ENCODE measurements at regions not wholly inside any gene's neighbourhood (a gene's known extent, or its start where the extent isn't known, plus 50 kb on each side); places are given as distances from the start of the nearest gene placed in this dataset.

- no peaks in the 10 kb centered on the region for H3K36me3 ChIP-seq (replicated peaks; ENCODE audit: low read depth, low read length)
Observed at GRCh38 chrX:2589186-2590020, 88.6 kb upstream of the DHRSX start.

GRCh38 chrX:2588049-2588448, 87.3 kb upstream of the DHRSX start:
- H3K9ac ChIP-seq (ENCODE audit: low read length), result no peak overlapping the region
- peaks cover 8% of the 10 kb centered on the region for H3K4me1 ChIP-seq (ENCODE audit: low read length)
- H2AFZ ChIP-seq (ENCODE audit: low read depth, low read length), result no peak overlapping the region
- no peak for TF ChIP-seq CTCF (IDR thresholded peaks at IDR 0.05; ENCODE audit: low read depth, low read length)
- no peak for TF ChIP-seq EZH2phosphoT487 (IDR thresholded peaks at IDR 0.05; ENCODE audit: low read depth)
- no peaks in the 10 kb centered on the region for H3K79me2 ChIP-seq (ENCODE audit: low read length)
- no peak overlapping the region for H3K4me3 ChIP-seq (ENCODE audit: low read length)
- no peaks in the 10 kb centered on the region for H3K36me3 ChIP-seq (replicated peaks; ENCODE audit: low read depth, low read length)
- H3K27me3 ChIP-seq (ENCODE audit: low read depth, low read length), result no peaks in the 10 kb centered on the region
- H3K9me3 ChIP-seq (ENCODE audit: insufficient read depth, low read length), result no peaks in the 10 kb centered on the region
- H3K27ac ChIP-seq (ENCODE audit: low read length), result no peak overlapping the region
- no peak overlapping the region for H3K4me2 ChIP-seq (ENCODE audit: low read length)
- no peaks in the 10 kb centered on the region for H4K20me1 ChIP-seq (ENCODE audit: insufficient read depth, low read length)

More at GRCh38 chrX:2589186-2590020, 88.6 kb upstream of the DHRSX start:
- no peak overlapping the region for H3K27ac ChIP-seq (ENCODE audit: low read length)
- H3K27me3 ChIP-seq (ENCODE audit: low read depth, low read length), result no peaks in the 10 kb centered on the region
- no peak overlapping the region for H3K9ac ChIP-seq (ENCODE audit: low read length)
- H3K9me3 ChIP-seq (ENCODE audit: insufficient read depth, low read length), result no peaks in the 10 kb centered on the region
- no peak overlapping the region for H2AFZ ChIP-seq (ENCODE audit: low read depth, low read length)
- H3K79me2 ChIP-seq (ENCODE audit: low read length), result no peaks in the 10 kb centered on the region
- peaks cover 10% of the 10 kb centered on the region for H3K4me1 ChIP-seq (ENCODE audit: low read length)
- no peak overlapping the region for H3K4me3 ChIP-seq (ENCODE audit: low read length)
- H3K4me2 ChIP-seq (ENCODE audit: low read length), result no peak overlapping the region
- H4K20me1 ChIP-seq (ENCODE audit: insufficient read depth, low read length), result no peaks in the 10 kb centered on the region
- TF ChIP-seq CTCF (IDR thresholded peaks at IDR 0.05; ENCODE audit: low read depth, low read length) (no peak), EZH2phosphoT487 (IDR thresholded peaks at IDR 0.05; ENCODE audit: low read depth) (no peak)

GRCh38 chrX:2587146-2587545, 86.4 kb upstream of the DHRSX start:
- Histone ChIP-seq H3K4me2 (ENCODE audit: low read length) (no peak overlapping the region), H4K20me1 (ENCODE audit: insufficient read depth, low read length) (no peaks in the 10 kb centered on the region), H2AFZ (ENCODE audit: low read depth, low read length) (no peak overlapping the region), H3K79me2 (ENCODE audit: low read length) (no peaks in the 10 kb centered on the region), H3K36me3 (replicated peaks; ENCODE audit: low read depth, low read length) (no peaks in the 10 kb centered on the region), H3K9ac (ENCODE audit: low read length) (no peak overlapping the region), H3K27me3 (ENCODE audit: low read depth, low read length) (no peaks in the 10 kb centered on the region; the same call in 1 of the 2 replicates), H3K27ac (ENCODE audit: low read length) (no peak overlapping the region), H3K9me3 (ENCODE audit: insufficient read depth, low read length) (no peaks in the 10 kb centered on the region), H3K4me1 (ENCODE audit: low read length) (no peaks in the 10 kb centered on the region), H3K4me3 (ENCODE audit: low read length) (no peak overlapping the region)
- TF ChIP-seq CTCF (IDR thresholded peaks at IDR 0.05; ENCODE audit: low read depth, low read length) (no peak), EZH2phosphoT487 (IDR thresholded peaks at IDR 0.05; ENCODE audit: low read depth) (no peak)

GRCh38 chrX:2585158-2585470, 84.3 kb upstream of the DHRSX start:
- H3K79me2 ChIP-seq (ENCODE audit: low read length), result no peaks in the 10 kb centered on the region
- H3K9me3 ChIP-seq (ENCODE audit: insufficient read depth, low read length), result no peaks in the 10 kb centered on the region
- no peak overlapping the region for H2AFZ ChIP-seq (ENCODE audit: low read depth, low read length)
- no peaks in the 10 kb centered on the region for H3K4me1 ChIP-seq (ENCODE audit: low read length)
- no peaks in the 10 kb centered on the region for H3K36me3 ChIP-seq (replicated peaks; ENCODE audit: low read depth, low read length)
- no peak overlapping the region for H3K27ac ChIP-seq (ENCODE audit: low read length)
- peaks cover 10% of the 10 kb centered on the region for H3K27me3 ChIP-seq (ENCODE audit: low read depth, low read length)
- no peak overlapping the region for H3K9ac ChIP-seq (ENCODE audit: low read length)
- no peak overlapping the region for H3K4me3 ChIP-seq (ENCODE audit: low read length)
- no peak for TF ChIP-seq CTCF (IDR thresholded peaks at IDR 0.05; ENCODE audit: low read depth, low read length)
- no peak for TF ChIP-seq EZH2phosphoT487 (IDR thresholded peaks at IDR 0.05; ENCODE audit: low read depth)
- no peak overlapping the region for H3K4me2 ChIP-seq (ENCODE audit: low read length)
- H4K20me1 ChIP-seq (ENCODE audit: insufficient read depth, low read length), result no peaks in the 10 kb centered on the region
